ENCODE measurements at regions not wholly inside any gene's neighbourhood (a gene's known extent, or its start where the extent isn't known, plus 50 kb on each side); places are given as distances from the start of the nearest gene placed in this dataset.

DNA sequence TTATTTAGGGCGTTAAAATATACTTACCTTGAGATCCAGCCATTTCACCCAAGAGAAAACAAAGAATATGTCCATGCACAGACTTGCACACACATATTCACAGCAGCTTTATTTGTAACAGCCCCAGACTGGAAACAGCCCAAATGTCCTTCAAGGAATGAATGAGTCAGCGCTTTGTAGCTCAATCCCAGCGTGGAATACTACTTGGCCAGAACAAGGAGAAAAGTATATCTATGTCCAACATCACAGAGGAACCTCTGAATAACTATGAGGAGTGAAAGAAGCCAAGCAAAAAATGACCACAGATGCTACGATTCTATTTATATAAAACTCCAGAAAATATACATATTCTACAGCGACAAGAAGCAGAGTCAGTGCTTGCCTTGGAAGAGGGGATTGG is 158.3 kb downstream of the ENGASE start:
- TF ChIP-seq, protein P1, sequence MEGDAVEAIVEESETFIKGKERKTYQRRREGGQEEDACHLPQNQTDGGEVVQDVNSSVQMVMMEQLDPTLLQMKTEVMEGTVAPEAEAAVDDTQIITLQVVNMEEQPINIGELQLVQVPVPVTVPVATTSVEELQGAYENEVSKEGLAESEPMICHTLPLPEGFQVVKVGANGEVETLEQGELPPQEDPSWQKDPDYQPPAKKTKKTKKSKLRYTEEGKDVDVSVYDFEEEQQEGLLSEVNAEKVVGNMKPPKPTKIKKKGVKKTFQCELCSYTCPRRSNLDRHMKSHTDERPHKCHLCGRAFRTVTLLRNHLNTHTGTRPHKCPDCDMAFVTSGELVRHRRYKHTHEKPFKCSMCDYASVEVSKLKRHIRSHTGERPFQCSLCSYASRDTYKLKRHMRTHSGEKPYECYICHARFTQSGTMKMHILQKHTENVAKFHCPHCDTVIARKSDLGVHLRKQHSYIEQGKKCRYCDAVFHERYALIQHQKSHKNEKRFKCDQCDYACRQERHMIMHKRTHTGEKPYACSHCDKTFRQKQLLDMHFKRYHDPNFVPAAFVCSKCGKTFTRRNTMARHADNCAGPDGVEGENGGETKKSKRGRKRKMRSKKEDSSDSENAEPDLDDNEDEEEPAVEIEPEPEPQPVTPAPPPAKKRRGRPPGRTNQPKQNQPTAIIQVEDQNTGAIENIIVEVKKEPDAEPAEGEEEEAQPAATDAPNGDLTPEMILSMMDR (IDR thresholded peaks at IDR 0.05), result no peak
- TF ChIP-seq POLR2A (IDR thresholded peaks at IDR 0.05), result no peak
- no peak for TF ChIP-seq EP300 (IDR thresholded peaks at IDR 0.05)

All from tibial nerve (tissue), 4 donors.